ENCODE measurements at regions not wholly inside any gene's neighbourhood (a gene's known extent, or its start where the extent isn't known, plus 50 kb on each side); places are given as distances from the start of the nearest gene placed in this dataset.

GRCh38 chr4:57404483-57404882 is 294.3 kb upstream of the IGFBP7 start:
- no peaks in the 10 kb centered on the region for H3K36me3 ChIP-seq (ENCODE audit: control insufficient read depth in 3 of 3, insufficient read depth in 3 of 3, low read length in 3 of 3)
- H3K4me3 ChIP-seq (ENCODE audit: low read length in 3 of 3): no peak overlapping the region
- H3K4me1 ChIP-seq (ENCODE audit: control insufficient read depth in 3 of 3, insufficient read depth in 3 of 3, low read length in 3 of 3): no peaks in the 10 kb centered on the region
- no peak overlapping the region for H3K27ac ChIP-seq (ENCODE audit: low read depth, low read length)
- no peaks in the 10 kb centered on the region for H3K27me3 ChIP-seq (ENCODE audit: control insufficient read depth in 3 of 3, insufficient read depth in 3 of 3, low read length in 3 of 3)
- no peak overlapping the region for H3K9ac ChIP-seq (ENCODE audit: low read depth in 1 of 3, low read length in 3 of 3)
- H3K9me3 ChIP-seq (ENCODE audit: control insufficient read depth in 3 of 3, low read length in 3 of 3): no peaks in the 10 kb centered on the region

- H3K36me3 ChIP-seq (ENCODE audit: control insufficient read depth in 3 of 3, insufficient read depth in 3 of 3, low read length in 3 of 3): no peaks in the 10 kb centered on the region
- no peaks in the 10 kb centered on the region for H3K4me1 ChIP-seq (ENCODE audit: control insufficient read depth in 3 of 3, insufficient read depth in 3 of 3, low read length in 3 of 3)
- no peaks in the 10 kb centered on the region for H3K27me3 ChIP-seq (ENCODE audit: control insufficient read depth in 3 of 3, insufficient read depth in 3 of 3, low read length in 3 of 3)
- H3K9me3 ChIP-seq (ENCODE audit: control insufficient read depth in 3 of 3, low read length in 3 of 3): no peaks in the 10 kb centered on the region
- H3K9ac ChIP-seq (ENCODE audit: low read depth in 1 of 3, low read length in 3 of 3): no peak overlapping the region
- no peak overlapping the region for H3K4me3 ChIP-seq (ENCODE audit: low read length in 3 of 3)
- H3K27ac ChIP-seq (ENCODE audit: low read depth, low read length): no peak overlapping the region
These were observed 293.4 kb upstream of the IGFBP7 start for GRCh38 chr4:57403591-57403990.

- no peaks in the 10 kb centered on the region for H3K27me3 ChIP-seq (ENCODE audit: control insufficient read depth in 3 of 3, insufficient read depth in 3 of 3, low read length in 3 of 3)
- no peak overlapping the region for H3K9ac ChIP-seq (ENCODE audit: low read depth in 1 of 3, low read length in 3 of 3)
- no peaks in the 10 kb centered on the region for H3K9me3 ChIP-seq (ENCODE audit: control insufficient read depth in 3 of 3, low read length in 3 of 3)
- H3K36me3 ChIP-seq (ENCODE audit: control insufficient read depth in 3 of 3, insufficient read depth in 3 of 3, low read length in 3 of 3): no peaks in the 10 kb centered on the region
- H3K4me3 ChIP-seq (ENCODE audit: low read length in 3 of 3): no peak overlapping the region
- H3K4me1 ChIP-seq (ENCODE audit: control insufficient read depth in 3 of 3, insufficient read depth in 3 of 3, low read length in 3 of 3): no peaks in the 10 kb centered on the region
- no peak overlapping the region for H3K27ac ChIP-seq (ENCODE audit: low read depth, low read length)
These were observed 291.4 kb upstream of the IGFBP7 start for GRCh38 chr4:57401586-57401985.

- Histone ChIP-seq H3K9ac (ENCODE audit: low read depth in 1 of 3, low read length in 3 of 3) (no peak overlapping the region), H3K9me3 (ENCODE audit: control insufficient read depth in 3 of 3, low read length in 3 of 3) (peaks cover 0 to 2% (median 0%) of the 10 kb centered on the region in 3 donors), H3K36me3 (ENCODE audit: control insufficient read depth in 3 of 3, insufficient read depth in 3 of 3, low read length in 3 of 3) (no peaks in the 10 kb centered on the region), H3K4me3 (ENCODE audit: low read length in 3 of 3) (no peak overlapping the region), H3K27me3 (ENCODE audit: control insufficient read depth in 3 of 3, insufficient read depth in 3 of 3, low read length in 3 of 3) (peaks cover 0 to 2% (median 0%) of the 10 kb centered on the region in 3 donors), H3K27ac (ENCODE audit: low read depth, low read length) (no peak overlapping the region), H3K4me1 (ENCODE audit: control insufficient read depth in 3 of 3, insufficient read depth in 3 of 3, low read length in 3 of 3) (no peaks in the 10 kb centered on the region)
These were observed 268.6 kb upstream of the IGFBP7 start for GRCh38 chr4:57378766-57379165.

- Histone ChIP-seq H3K36me3 (ENCODE audit: control insufficient read depth in 3 of 3, insufficient read depth in 3 of 3, low read length in 3 of 3) (no peaks in the 10 kb centered on the region), H3K4me1 (ENCODE audit: control insufficient read depth in 3 of 3, insufficient read depth in 3 of 3, low read length in 3 of 3) (no peaks in the 10 kb centered on the region), H3K4me3 (ENCODE audit: low read length in 3 of 3) (no peak overlapping the region), H3K9ac (ENCODE audit: low read depth in 1 of 3, low read length in 3 of 3) (no peak overlapping the region), H3K27me3 (ENCODE audit: control insufficient read depth in 3 of 3, insufficient read depth in 3 of 3, low read length in 3 of 3) (peaks cover 0 to 2% (median 0%) of the 10 kb centered on the region in 3 donors), H3K27ac (ENCODE audit: low read depth, low read length) (no peak overlapping the region), H3K9me3 (ENCODE audit: control insufficient read depth in 3 of 3, low read length in 3 of 3) (peaks cover 0 to 2% (median 0%) of the 10 kb centered on the region in 3 donors)
These were observed 264.8 kb upstream of the IGFBP7 start for GRCh38 chr4:57374866-57375595.

GRCh38 chr4:57373991-57374390 is 263.8 kb upstream of the IGFBP7 start:
- Histone ChIP-seq H3K9me3 (ENCODE audit: control insufficient read depth in 3 of 3, low read length in 3 of 3) (peaks cover 0 to 2% (median 0%) of the 10 kb centered on the region in 3 donors), H3K27me3 (ENCODE audit: control insufficient read depth in 3 of 3, insufficient read depth in 3 of 3, low read length in 3 of 3) (peaks cover 0 to 2% (median 0%) of the 10 kb centered on the region in 3 donors), H3K27ac (ENCODE audit: low read depth, low read length) (no peak overlapping the region), H3K9ac (ENCODE audit: low read depth in 1 of 3, low read length in 3 of 3) (no peak overlapping the region), H3K4me3 (ENCODE audit: low read length in 3 of 3) (no peak overlapping the region), H3K36me3 (ENCODE audit: control insufficient read depth in 3 of 3, insufficient read depth in 3 of 3, low read length in 3 of 3) (no peaks in the 10 kb centered on the region), H3K4me1 (ENCODE audit: control insufficient read depth in 3 of 3, insufficient read depth in 3 of 3, low read length in 3 of 3) (no peaks in the 10 kb centered on the region)

GRCh38 chr4:57371671-57372070 is 261.5 kb upstream of the IGFBP7 start:
- no peaks in the 10 kb centered on the region for H3K36me3 ChIP-seq (ENCODE audit: control insufficient read depth in 3 of 3, insufficient read depth in 3 of 3, low read length in 3 of 3)
- H3K4me3 ChIP-seq (ENCODE audit: low read length in 3 of 3): no peak overlapping the region
- H3K4me1 ChIP-seq (ENCODE audit: control insufficient read depth in 3 of 3, insufficient read depth in 3 of 3, low read length in 3 of 3): no peaks in the 10 kb centered on the region
- H3K9me3 ChIP-seq (ENCODE audit: control insufficient read depth in 3 of 3, low read length in 3 of 3): peaks cover 0 to 2% (median 0%) of the 10 kb centered on the region in 3 donors
- H3K27me3 ChIP-seq (ENCODE audit: control insufficient read depth in 3 of 3, insufficient read depth in 3 of 3, low read length in 3 of 3): peaks cover 0 to 2% (median 0%) of the 10 kb centered on the region in 3 donors
- H3K27ac ChIP-seq (ENCODE audit: low read depth, low read length): no peak overlapping the region
- no peak overlapping the region for H3K9ac ChIP-seq (ENCODE audit: low read depth in 1 of 3, low read length in 3 of 3)

- Histone ChIP-seq H3K4me1 (ENCODE audit: control insufficient read depth in 3 of 3, insufficient read depth in 3 of 3, low read length in 3 of 3) (no peaks in the 10 kb centered on the region), H3K9me3 (ENCODE audit: control insufficient read depth in 3 of 3, low read length in 3 of 3) (no peaks in the 10 kb centered on the region), H3K27ac (ENCODE audit: low read depth, low read length) (no peak overlapping the region), H3K4me3 (ENCODE audit: low read length in 3 of 3) (no peak overlapping the region), H3K36me3 (ENCODE audit: control insufficient read depth in 3 of 3, insufficient read depth in 3 of 3, low read length in 3 of 3) (no peaks in the 10 kb centered on the region), H3K27me3 (ENCODE audit: control insufficient read depth in 3 of 3, insufficient read depth in 3 of 3, low read length in 3 of 3) (peaks cover 0 to 2% (median 0%) of the 10 kb centered on the region in 3 donors), H3K9ac (ENCODE audit: low read depth in 1 of 3, low read length in 3 of 3) (no peak overlapping the region)
These were observed 260.5 kb upstream of the IGFBP7 start for GRCh38 chr4:57370691-57371090.

- Histone ChIP-seq H3K4me3 (ENCODE audit: low read length in 3 of 3) (no peak overlapping the region), H3K9ac (ENCODE audit: low read depth in 1 of 3, low read length in 3 of 3) (no peak overlapping the region), H3K27ac (ENCODE audit: low read depth, low read length) (no peak overlapping the region), H3K27me3 (ENCODE audit: control insufficient read depth in 3 of 3, insufficient read depth in 3 of 3, low read length in 3 of 3) (no peaks in the 10 kb centered on the region), H3K36me3 (ENCODE audit: control insufficient read depth in 3 of 3, insufficient read depth in 3 of 3, low read length in 3 of 3) (no peaks in the 10 kb centered on the region), H3K9me3 (ENCODE audit: control insufficient read depth in 3 of 3, low read length in 3 of 3) (no peaks in the 10 kb centered on the region), H3K4me1 (ENCODE audit: control insufficient read depth in 3 of 3, insufficient read depth in 3 of 3, low read length in 3 of 3) (no peaks in the 10 kb centered on the region)
These were observed 259.3 kb upstream of the IGFBP7 start for GRCh38 chr4:57369446-57369845.

GRCh38 chr4:57364255-57364654 is 254.1 kb upstream of the IGFBP7 start:
- H3K9ac ChIP-seq (ENCODE audit: low read depth in 1 of 3, low read length in 3 of 3): no peak overlapping the region
- H3K9me3 ChIP-seq (ENCODE audit: control insufficient read depth in 3 of 3, low read length in 3 of 3): no peaks in the 10 kb centered on the region
- H3K4me1 ChIP-seq (ENCODE audit: control insufficient read depth in 3 of 3, insufficient read depth in 3 of 3, low read length in 3 of 3): no peaks in the 10 kb centered on the region
- H3K36me3 ChIP-seq (ENCODE audit: control insufficient read depth in 3 of 3, insufficient read depth in 3 of 3, low read length in 3 of 3): no peaks in the 10 kb centered on the region
- H3K27me3 ChIP-seq (ENCODE audit: control insufficient read depth in 3 of 3, insufficient read depth in 3 of 3, low read length in 3 of 3): no peaks in the 10 kb centered on the region
- H3K27ac ChIP-seq (ENCODE audit: low read depth, low read length): no peak overlapping the region
- H3K4me3 ChIP-seq (ENCODE audit: low read length in 3 of 3): no peak overlapping the region

All from skeletal muscle tissue (tissue), 3 donors.